ENCODE measurements at regions not wholly inside any gene's neighbourhood (a gene's known extent, or its start where the extent isn't known, plus 50 kb on each side); places are given as distances from the start of the nearest gene placed in this dataset.

DNA sequence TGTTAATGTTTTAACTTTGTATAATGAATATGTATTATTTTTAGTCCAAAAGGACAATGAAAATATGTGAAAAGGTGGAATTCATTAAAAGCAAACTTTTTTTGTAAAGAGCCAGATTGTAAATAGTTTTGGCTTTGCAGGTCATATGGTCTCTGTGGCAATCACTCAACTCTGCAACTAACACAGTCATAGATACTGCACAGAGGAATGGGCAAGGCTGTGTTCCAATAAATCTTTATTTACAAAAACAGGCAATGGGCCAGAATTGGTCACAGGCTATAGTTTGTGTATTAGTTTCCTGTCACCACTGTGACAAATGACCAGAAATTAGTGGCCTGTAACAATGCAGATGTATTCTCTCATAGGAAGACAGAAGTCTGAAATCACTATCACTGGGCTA lies 125.4 kb upstream of the PTCH1 start (continued):
- TF ChIP-seq ZNF41 (CRISPR knock-in tag; conservative IDR thresholded peaks at IDR 0.05) (no peak), FOXP1 (CRISPR knock-in tag; IDR thresholded peaks at IDR 0.05) (no peak)
- TF ChIP-seq, protein P1, sequence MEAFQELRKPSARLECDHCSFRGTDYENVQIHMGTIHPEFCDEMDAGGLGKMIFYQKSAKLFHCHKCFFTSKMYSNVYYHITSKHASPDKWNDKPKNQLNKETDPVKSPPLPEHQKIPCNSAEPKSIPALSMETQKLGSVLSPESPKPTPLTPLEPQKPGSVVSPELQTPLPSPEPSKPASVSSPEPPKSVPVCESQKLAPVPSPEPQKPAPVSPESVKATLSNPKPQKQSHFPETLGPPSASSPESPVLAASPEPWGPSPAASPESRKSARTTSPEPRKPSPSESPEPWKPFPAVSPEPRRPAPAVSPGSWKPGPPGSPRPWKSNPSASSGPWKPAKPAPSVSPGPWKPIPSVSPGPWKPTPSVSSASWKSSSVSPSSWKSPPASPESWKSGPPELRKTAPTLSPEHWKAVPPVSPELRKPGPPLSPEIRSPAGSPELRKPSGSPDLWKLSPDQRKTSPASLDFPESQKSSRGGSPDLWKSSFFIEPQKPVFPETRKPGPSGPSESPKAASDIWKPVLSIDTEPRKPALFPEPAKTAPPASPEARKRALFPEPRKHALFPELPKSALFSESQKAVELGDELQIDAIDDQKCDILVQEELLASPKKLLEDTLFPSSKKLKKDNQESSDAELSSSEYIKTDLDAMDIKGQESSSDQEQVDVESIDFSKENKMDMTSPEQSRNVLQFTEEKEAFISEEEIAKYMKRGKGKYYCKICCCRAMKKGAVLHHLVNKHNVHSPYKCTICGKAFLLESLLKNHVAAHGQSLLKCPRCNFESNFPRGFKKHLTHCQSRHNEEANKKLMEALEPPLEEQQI (IDR thresholded peaks at IDR 0.05) = no peak

DNA sequence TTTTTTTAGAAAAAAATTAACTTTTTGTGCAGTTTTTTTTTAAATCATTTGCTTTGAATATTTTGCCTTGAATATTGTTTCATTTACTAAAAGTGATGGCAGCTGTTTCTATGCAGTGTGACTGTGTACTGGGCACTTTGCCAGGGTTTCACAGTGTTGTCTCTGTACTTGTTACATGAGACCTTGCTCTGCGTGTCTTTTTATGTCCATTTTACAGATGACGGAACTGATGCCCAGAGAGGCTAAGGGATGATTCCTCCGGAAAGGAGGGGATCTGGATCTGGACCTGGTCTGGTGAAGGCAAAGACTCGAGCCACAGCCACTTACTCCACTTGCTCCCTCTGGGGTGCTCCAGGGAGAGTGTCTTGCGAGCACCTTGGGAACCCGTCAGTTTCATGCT lies 124.8 kb upstream of the PTCH1 start:
- Histone ChIP-seq H3K27ac (ENCODE audit: extremely low read depth, low read depth, low read length) (no peak overlapping the region), H3K79me2 (ENCODE audit: control insufficient read depth, insufficient read depth, low read length) (no peaks in the 10 kb centered on the region), H3K9me1 (ENCODE audit: control insufficient read depth, insufficient read depth, low read length) (no peaks in the 10 kb centered on the region), H3K9me3 (replicated peaks; ENCODE audit: control insufficient read depth, insufficient read depth, low read depth, low read length) (no peaks in the 10 kb centered on the region; the same call in 1 of the 2 replicates), H2AFZ (ENCODE audit: low read depth, low read length) (no peak overlapping the region), H3K4me3 (no peak overlapping the region), H3K36me3 (ENCODE audit: control insufficient read depth, insufficient read depth, low read length) (no peaks in the 10 kb centered on the region), H3K4me1 (replicated peaks in 1 of 2; ENCODE audit: control insufficient read depth in 2 of 2, insufficient read depth in 2 of 2, low read length in 2 of 2) (no peaks in the 10 kb centered on the region), H3K27me3 (ENCODE audit: control insufficient read depth in 2 of 2, insufficient read depth in 2 of 2, low read length in 2 of 2) (peaks cover 10 to 16% of the 10 kb centered on the region in 2 experiments; a peak in 4 of 5 replicates), H3K4me2 (ENCODE audit: insufficient read depth, low read length) (no peak overlapping the region), H3K9ac (ENCODE audit: insufficient read depth in 1 of 2, low read depth in 2 of 2, low read length in 2 of 2) (no peak overlapping the region), H4K20me1 (replicated peaks; ENCODE audit: control insufficient read depth, insufficient read depth, low read length) (no peaks in the 10 kb centered on the region)
- BruUV-seq (replicated peaks) = no TSS peak
- ChIA-PET CTCF (ENCODE audit: low intra/inter-chr PET ratio) (no interaction called here), POLR2A (interaction anchor here (0.6 kb wide), 1 partner anchor 972 kb away, joined by 3 read pairs; no protein-coding TSS in a partner anchor)
- ATAC-seq (no peak), FAIRE-seq (no peak), DNase-seq (ENCODE audit: extremely low read depth in 1 of 4, low spot score in 3 of 4) (peak in 1 of 4 experiments; percentile 9)
- in situ Hi-C loops (cut with MboI) = no loop called here
- WGBS (ENCODE audit: insufficient coverage, low coverage, missing lambda C conversion rate) = 3% methylated on average over 6 of the region's 6 CpGs
- intact Hi-C loops (cut with micrococcal nuclease) = no loop called here
- peak; percentile 68 for TF ChIP-seq NFIC (IDR thresholded peaks at IDR 0.05)
- TF ChIP-seq RBM25 (IDR thresholded peaks at IDR 0.05; ENCODE audit: low read depth, low read length, severe bottlenecking) = peak; percentile 24
- TF ChIP-seq, protein P2, sequence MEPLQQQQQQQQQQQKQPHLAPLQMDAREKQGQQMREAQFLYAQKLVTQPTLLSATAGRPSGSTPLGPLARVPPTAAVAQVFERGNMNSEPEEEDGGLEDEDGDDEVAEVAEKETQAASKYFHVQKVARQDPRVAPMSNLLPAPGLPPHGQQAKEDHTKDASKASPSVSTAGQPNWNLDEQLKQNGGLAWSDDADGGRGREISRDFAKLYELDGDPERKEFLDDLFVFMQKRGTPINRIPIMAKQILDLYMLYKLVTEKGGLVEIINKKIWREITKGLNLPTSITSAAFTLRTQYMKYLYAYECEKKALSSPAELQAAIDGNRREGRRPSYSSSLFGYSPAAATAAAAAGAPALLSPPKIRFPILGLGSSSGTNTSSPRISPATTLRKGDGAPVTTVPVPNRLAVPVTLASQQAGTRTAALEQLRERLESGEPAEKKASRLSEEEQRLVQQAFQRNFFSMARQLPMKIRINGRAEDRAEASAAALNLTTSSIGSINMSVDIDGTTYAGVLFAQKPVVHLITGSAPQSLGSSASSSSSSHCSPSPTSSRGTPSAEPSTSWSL (CRISPR knock-in tag; IDR thresholded peaks at IDR 0.05; ENCODE audit: borderline replicate concordance) = no peak
- TF ChIP-seq FIP1L1 (IDR thresholded peaks at IDR 0.05; ENCODE audit: low read depth, low read length, poor library complexity, severe bottlenecking) = no peak
- TF ChIP-seq HMG20B (CRISPR knock-in tag; IDR thresholded peaks at IDR 0.05) = no peak
- no peak for TF ChIP-seq GABPA (tag; conservative IDR thresholded peaks at IDR 0.05; ENCODE audit: low read depth)
- no peak for TF ChIP-seq FOXK2 (conservative IDR thresholded peaks at IDR 0.05 in 1 of 2, IDR thresholded peaks at IDR 0.05 in 1 of 2; ENCODE audit: low read depth in 2 of 2)

Measured in K562 (cell line).